ENCODE measurements at regions not wholly inside any gene's neighbourhood (a gene's known extent, or its start where the extent isn't known, plus 50 kb on each side); places are given as distances from the start of the nearest gene placed in this dataset.

DNA sequence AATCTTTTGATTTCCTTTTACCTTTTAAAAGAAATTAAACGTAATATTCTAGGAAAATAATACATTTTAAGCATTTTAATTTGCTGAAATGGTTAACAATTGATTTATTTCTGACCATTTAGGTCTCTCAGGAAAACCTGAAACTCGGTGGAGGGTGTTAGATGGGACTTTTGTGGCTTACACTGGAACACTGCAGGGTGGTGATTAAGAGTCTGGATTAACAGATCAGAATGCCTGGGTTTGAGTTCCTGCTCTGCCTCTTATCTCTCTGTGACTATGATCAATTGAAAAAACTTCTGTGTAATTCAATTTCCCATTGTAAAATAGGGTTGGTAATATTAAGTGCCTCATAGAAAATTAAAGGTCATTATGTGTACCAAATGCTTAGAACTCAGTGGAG is 168.7 kb downstream of the UBE2E3 start:
- WGBS, result 48% methylated on average over 2 of the region's 2 CpGs
- no peaks in the 10 kb centered on the region for H3K36me3 ChIP-seq (ENCODE audit: control insufficient read depth in 4 of 4, insufficient read depth in 3 of 4, low read depth in 1 of 4, low read length in 3 of 4)
- H3K9me3 ChIP-seq (ENCODE audit: control insufficient read depth in 4 of 4, low read length in 3 of 4), result peaks cover 0 to 2% (median 0%) of the 10 kb centered on the region in 4 donors
- no peaks in the 10 kb centered on the region for H3K27me3 ChIP-seq (ENCODE audit: control insufficient read depth in 4 of 4, insufficient read depth in 4 of 4, low read length in 3 of 4)
- H3K4me3 ChIP-seq (ENCODE audit: low read depth in 1 of 3, low read length in 3 of 3), result no peak overlapping the region
- no peaks in the 10 kb centered on the region for H3K4me1 ChIP-seq (ENCODE audit: control insufficient read depth in 4 of 4, insufficient read depth in 4 of 4, low read length in 3 of 4)
- H3K27ac ChIP-seq (ENCODE audit: low read depth in 1 of 2, low read length in 2 of 2), result no peak overlapping the region
- H3K9ac ChIP-seq (ENCODE audit: low read depth in 1 of 2, low read length in 2 of 2), result no peak overlapping the region
- no peak for DNase-seq (ENCODE audit: low spot score)
- no peak for TF ChIP-seq JUND (IDR thresholded peaks at IDR 0.05)
- TF ChIP-seq, protein P1, sequence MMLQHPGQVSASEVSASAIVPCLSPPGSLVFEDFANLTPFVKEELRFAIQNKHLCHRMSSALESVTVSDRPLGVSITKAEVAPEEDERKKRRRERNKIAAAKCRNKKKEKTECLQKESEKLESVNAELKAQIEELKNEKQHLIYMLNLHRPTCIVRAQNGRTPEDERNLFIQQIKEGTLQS (IDR thresholded peaks at IDR 0.05), result no peak
- TF ChIP-seq SP1 (IDR thresholded peaks at IDR 0.05), result no peak
- TF ChIP-seq, protein P2, sequence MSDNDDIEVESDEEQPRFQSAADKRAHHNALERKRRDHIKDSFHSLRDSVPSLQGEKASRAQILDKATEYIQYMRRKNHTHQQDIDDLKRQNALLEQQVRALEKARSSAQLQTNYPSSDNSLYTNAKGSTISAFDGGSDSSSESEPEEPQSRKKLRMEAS (IDR thresholded peaks at IDR 0.05), result no peak
- TF ChIP-seq TAF1 (conservative IDR thresholded peaks at IDR 0.05), result no peak
- TF ChIP-seq, protein P3, sequence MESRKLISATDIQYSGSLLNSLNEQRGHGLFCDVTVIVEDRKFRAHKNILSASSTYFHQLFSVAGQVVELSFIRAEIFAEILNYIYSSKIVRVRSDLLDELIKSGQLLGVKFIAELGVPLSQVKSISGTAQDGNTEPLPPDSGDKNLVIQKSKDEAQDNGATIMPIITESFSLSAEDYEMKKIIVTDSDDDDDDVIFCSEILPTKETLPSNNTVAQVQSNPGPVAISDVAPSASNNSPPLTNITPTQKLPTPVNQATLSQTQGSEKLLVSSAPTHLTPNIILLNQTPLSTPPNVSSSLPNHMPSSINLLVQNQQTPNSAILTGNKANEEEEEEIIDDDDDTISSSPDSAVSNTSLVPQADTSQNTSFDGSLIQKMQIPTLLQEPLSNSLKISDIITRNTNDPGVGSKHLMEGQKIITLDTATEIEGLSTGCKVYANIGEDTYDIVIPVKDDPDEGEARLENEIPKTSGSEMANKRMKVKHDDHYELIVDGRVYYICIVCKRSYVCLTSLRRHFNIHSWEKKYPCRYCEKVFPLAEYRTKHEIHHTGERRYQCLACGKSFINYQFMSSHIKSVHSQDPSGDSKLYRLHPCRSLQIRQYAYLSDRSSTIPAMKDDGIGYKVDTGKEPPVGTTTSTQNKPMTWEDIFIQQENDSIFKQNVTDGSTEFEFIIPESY (IDR thresholded peaks at IDR 0.05), result no peak
- TF ChIP-seq RAD21 (IDR thresholded peaks at IDR 0.05), result no peak
- TF ChIP-seq FOXA1 (IDR thresholded peaks at IDR 0.05), result no peak
- no peak for TF ChIP-seq HNF4A (conservative IDR thresholded peaks at IDR 0.05)
- no peak for TF ChIP-seq YY1 (IDR thresholded peaks at IDR 0.05)
- TF ChIP-seq EGR1 (IDR thresholded peaks at IDR 0.05; ENCODE audit: low read depth in 2 of 2), result no peak
- TF ChIP-seq FOXA2 (IDR thresholded peaks at IDR 0.05), result no peak
- no peak for TF ChIP-seq HNF4G (IDR thresholded peaks at IDR 0.05)
- TF ChIP-seq, protein P4, sequence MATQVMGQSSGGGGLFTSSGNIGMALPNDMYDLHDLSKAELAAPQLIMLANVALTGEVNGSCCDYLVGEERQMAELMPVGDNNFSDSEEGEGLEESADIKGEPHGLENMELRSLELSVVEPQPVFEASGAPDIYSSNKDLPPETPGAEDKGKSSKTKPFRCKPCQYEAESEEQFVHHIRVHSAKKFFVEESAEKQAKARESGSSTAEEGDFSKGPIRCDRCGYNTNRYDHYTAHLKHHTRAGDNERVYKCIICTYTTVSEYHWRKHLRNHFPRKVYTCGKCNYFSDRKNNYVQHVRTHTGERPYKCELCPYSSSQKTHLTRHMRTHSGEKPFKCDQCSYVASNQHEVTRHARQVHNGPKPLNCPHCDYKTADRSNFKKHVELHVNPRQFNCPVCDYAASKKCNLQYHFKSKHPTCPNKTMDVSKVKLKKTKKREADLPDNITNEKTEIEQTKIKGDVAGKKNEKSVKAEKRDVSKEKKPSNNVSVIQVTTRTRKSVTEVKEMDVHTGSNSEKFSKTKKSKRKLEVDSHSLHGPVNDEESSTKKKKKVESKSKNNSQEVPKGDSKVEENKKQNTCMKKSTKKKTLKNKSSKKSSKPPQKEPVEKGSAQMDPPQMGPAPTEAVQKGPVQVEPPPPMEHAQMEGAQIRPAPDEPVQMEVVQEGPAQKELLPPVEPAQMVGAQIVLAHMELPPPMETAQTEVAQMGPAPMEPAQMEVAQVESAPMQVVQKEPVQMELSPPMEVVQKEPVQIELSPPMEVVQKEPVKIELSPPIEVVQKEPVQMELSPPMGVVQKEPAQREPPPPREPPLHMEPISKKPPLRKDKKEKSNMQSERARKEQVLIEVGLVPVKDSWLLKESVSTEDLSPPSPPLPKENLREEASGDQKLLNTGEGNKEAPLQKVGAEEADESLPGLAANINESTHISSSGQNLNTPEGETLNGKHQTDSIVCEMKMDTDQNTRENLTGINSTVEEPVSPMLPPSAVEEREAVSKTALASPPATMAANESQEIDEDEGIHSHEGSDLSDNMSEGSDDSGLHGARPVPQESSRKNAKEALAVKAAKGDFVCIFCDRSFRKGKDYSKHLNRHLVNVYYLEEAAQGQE (IDR thresholded peaks at IDR 0.05), result no peak
- no peak for TF ChIP-seq NR2F2 (IDR thresholded peaks at IDR 0.05)
- no peak for TF ChIP-seq GABPA (IDR thresholded peaks at IDR 0.05 in 1 of 2, conservative IDR thresholded peaks at IDR 0.05 in 1 of 2)

DNA sequence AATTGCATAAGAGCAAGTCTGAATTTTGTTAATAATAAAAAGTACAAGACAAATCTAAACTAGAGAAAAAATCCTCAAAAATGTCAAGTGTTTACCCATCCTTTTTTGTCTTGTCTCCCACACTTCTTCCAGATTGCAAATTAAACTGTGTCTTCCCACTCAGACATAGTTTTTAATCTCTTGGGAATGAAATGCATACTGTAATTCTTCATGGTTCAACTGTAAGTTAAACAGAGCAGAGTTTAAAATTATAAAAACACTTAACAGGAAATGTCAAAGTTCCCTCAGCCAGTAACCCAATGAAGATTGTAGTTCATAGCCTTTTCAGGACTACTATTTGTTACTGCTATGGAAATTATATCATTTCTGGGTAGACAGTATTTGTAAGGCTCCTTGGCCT is 171.8 kb downstream of the UBE2E3 start:
- Histone ChIP-seq H3K4me1 (ENCODE audit: control insufficient read depth in 4 of 4, insufficient read depth in 4 of 4, low read length in 3 of 4) (no peaks in the 10 kb centered on the region), H3K27ac (ENCODE audit: low read depth in 1 of 2, low read length in 2 of 2) (no peak overlapping the region)

More for the DNA sequence above, 171.8 kb downstream of the UBE2E3 start:
- H3K36me3 ChIP-seq (ENCODE audit: control insufficient read depth in 4 of 4, insufficient read depth in 3 of 4, low read depth in 1 of 4, low read length in 3 of 4), result no peaks in the 10 kb centered on the region
- H3K9me3 ChIP-seq (ENCODE audit: control insufficient read depth in 4 of 4, low read length in 3 of 4), result peaks cover 0 to 4% (median 2%) of the 10 kb centered on the region in 4 donors
- H3K27me3 ChIP-seq (ENCODE audit: control insufficient read depth in 4 of 4, insufficient read depth in 4 of 4, low read length in 3 of 4), result no peaks in the 10 kb centered on the region
- no peak overlapping the region for H3K4me3 ChIP-seq (ENCODE audit: low read depth in 1 of 3, low read length in 3 of 3)
- H3K9ac ChIP-seq (ENCODE audit: low read depth in 1 of 2, low read length in 2 of 2), result no peak overlapping the region
- no peak for DNase-seq (ENCODE audit: low spot score)
- TF ChIP-seq RXRA (IDR thresholded peaks at IDR 0.05) (peak in 1 of 2 donors; percentile 44), GABPA (IDR thresholded peaks at IDR 0.05 in 1 of 2, conservative IDR thresholded peaks at IDR 0.05 in 1 of 2) (no peak)
- TF ChIP-seq, protein P2 (IDR thresholded peaks at IDR 0.05), result no peak
